Neural cell (in vitro differentiated cells): ENCODE measurements at regions not wholly inside any gene's neighbourhood (a gene's known extent, or its start where the extent isn't known, plus 50 kb on each side); places are given as distances from the start of the nearest gene placed in this dataset.

ENCODE experiments used
- H2AFZ ChIP-seq: fragments of 200-600, 300-800 bp; sonication (generic), shearing (Covaris generic); 2 replicates; pipeline ENCODE4 v1.6.0; 2014; ENCODE audit warnings: low read depth, mild to moderate bottlenecking, antibody characterized with exemption, low read length, moderate library complexity
- H3F3A ChIP-seq: fragments of 200-600 bp; shearing (Covaris generic); 2 replicates; pipeline ENCODE4 v1.6.1; 2016; ENCODE audit warnings: mild to moderate bottlenecking, moderate library complexity, mixed read lengths, antibody characterized with exemption, low read length; ENCODE audit not compliant: insufficient read depth, poor library complexity, severe bottlenecking
- H3K27ac ChIP-seq: fragments of 200-600, 300-800 bp; sonication (generic), shearing (Covaris generic); 2 replicates; pipeline ENCODE4 v1.5.1; 2014; ENCODE audit warnings: mild to moderate bottlenecking, low read length, moderate library complexity
- H3K27me3 ChIP-seq: fragments of 300-800, 200-600 bp; sonication (generic), shearing (Covaris generic); 2 replicates; pipeline ENCODE4 v1.6.0; 2014; ENCODE audit warnings: mild to moderate bottlenecking, low read depth, low read length, moderate library complexity; ENCODE audit not compliant: insufficient read depth
- H3K36me3 ChIP-seq: fragments of 300-800, 200-600 bp; sonication (generic), shearing (Covaris generic); 2 replicates; pipeline ENCODE4 v1.5.1; 2014; ENCODE audit warnings: mild to moderate bottlenecking, antibody characterized with exemption, low read length, moderate library complexity; ENCODE audit not compliant: insufficient read depth
- H3K4me2 ChIP-seq: fragments of 300-800, 200-600 bp; sonication (generic), shearing (Covaris generic); 2 replicates; pipeline ENCODE4 v1.6.0; 2014; ENCODE audit warnings: mild to moderate bottlenecking, low read length
- H3K4me3 ChIP-seq: fragments of 300-800, 200-600 bp; sonication (generic), shearing (Covaris generic); 2 replicates; pipeline ENCODE4 v1.5.1; 2014; ENCODE audit warnings: mild to moderate bottlenecking, low read length, moderate library complexity
- H3K79me2 ChIP-seq: fragments of 200-600 bp; shearing (Covaris generic); replicated peaks from 2 replicates; pipeline ENCODE4 v1.6.0; 2014; ENCODE audit warnings: mild to moderate bottlenecking, low read length, moderate library complexity; ENCODE audit not compliant: insufficient read depth
- H3K9ac ChIP-seq: fragments of 300-800, 200-600 bp; sonication (generic), shearing (Covaris generic); 2 replicates; pipeline ENCODE4 v1.6.1; 2016; ENCODE audit warnings: mild to moderate bottlenecking, low read length, mixed read lengths
- H3K9me2 ChIP-seq: fragments of 200-600 bp; shearing (Covaris generic); 2 replicates; pipeline ENCODE4 v1.6.1; 2016; ENCODE audit warnings: mild to moderate bottlenecking, low read length, mixed read lengths; ENCODE audit not compliant: insufficient read depth
- H3K9me3 ChIP-seq: fragments of 200-600, 300-800 bp; sonication (generic), shearing (Covaris generic); 2 replicates; pipeline ENCODE4 v1.6.1; 2016; ENCODE audit warnings: mild to moderate bottlenecking, mixed run types, low read length, moderate library complexity, mixed read lengths
- H4K20me1 ChIP-seq: fragments of 200-600 bp; shearing (Covaris generic); 2 replicates; pipeline ENCODE4 v1.6.1; 2016; ENCODE audit warnings: mild to moderate bottlenecking, mixed run types; ENCODE audit not compliant: insufficient read depth
- EP300 ChIP-seq: fragments of 450-650 bp; conservative IDR thresholded peaks from 2 replicates; pipeline ENCODE4 v1.6.1; 2014; ENCODE audit warnings: antibody characterized with exemption, mild to moderate bottlenecking, moderate library complexity; ENCODE audit not compliant: poor library complexity, severe bottlenecking
- EZH2 ChIP-seq: fragments of 200-600, 300-800 bp; shearing (Covaris generic), sonication (generic); IDR thresholded peaks from 2 replicates; pipeline ENCODE4 v1.6.1; 2014; ENCODE audit warnings: antibody characterized with exemption, low read length, borderline replicate concordance, mild to moderate bottlenecking; ENCODE audit not compliant: insufficient read depth, poor library complexity, severe bottlenecking
- MXI1 ChIP-seq: fragments of 450-650 bp; conservative IDR thresholded peaks from 2 replicates; pipeline ENCODE4 v1.6.1; 2014; ENCODE audit warnings: antibody characterized with exemption, mild to moderate bottlenecking; ENCODE audit not compliant: poor library complexity, severe bottlenecking
- POLR2AphosphoS5 ChIP-seq: IDR thresholded peaks from 2 replicates; pipeline ENCODE4 v1.6.1; 2012
- RAD21 ChIP-seq: fragments of 450-650 bp; conservative IDR thresholded peaks from 2 replicates; pipeline ENCODE4 v1.6.1; 2014; ENCODE audit warnings: antibody characterized with exemption, mild to moderate bottlenecking, moderate library complexity
- SMC3 ChIP-seq: fragments of 450-650 bp; conservative IDR thresholded peaks from 2 replicates; pipeline ENCODE4 v1.6.1; 2014; ENCODE audit warnings: antibody characterized with exemption, mild to moderate bottlenecking, moderate library complexity; ENCODE audit not compliant: poor library complexity
- TAF1 ChIP-seq: IDR thresholded peaks from 2 replicates; pipeline ENCODE4 v1.6.1; 2012; ENCODE audit warnings: low read depth
- TF ChIP-seq, protein P1 (sequence below): fragments of 450-650 bp; IDR thresholded peaks from 2 replicates; pipeline ENCODE4 v1.5.1; 2014; ENCODE audit warnings: antibody characterized with exemption, mild to moderate bottlenecking, moderate library complexity; ENCODE audit not compliant: poor library complexity, severe bottlenecking
- TF ChIP-seq, protein P2 (sequence below): IDR thresholded peaks from 2 replicates; pipeline ENCODE4 v1.6.1; 2012; ENCODE audit warnings: borderline replicate concordance

DNA sequence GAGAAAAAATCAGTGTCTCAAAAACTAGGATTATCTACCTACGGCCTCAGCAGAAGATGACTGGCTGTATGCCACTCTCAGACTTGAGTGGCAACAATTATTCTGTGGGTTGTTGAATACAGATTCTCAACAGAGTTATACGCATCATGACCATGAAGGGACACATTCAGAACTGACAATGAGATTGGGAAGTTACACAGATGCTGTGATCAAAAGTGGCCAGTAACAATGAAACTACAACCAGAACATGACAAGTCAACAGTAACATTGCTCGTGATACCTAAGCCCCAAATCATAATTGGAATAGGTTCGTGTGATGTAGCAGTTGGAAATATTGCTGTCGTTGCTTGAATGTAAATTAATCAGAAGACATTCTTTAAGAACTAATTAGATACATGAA lies 957.5 kb upstream of the CDH9 start:
- Histone ChIP-seq H3K9me2 (no peaks in the 10 kb centered on the region), H3K27me3 (no peaks in the 10 kb centered on the region), H4K20me1 (no peaks in the 10 kb centered on the region), H3K4me2 (no peak overlapping the region), H3F3A (no peaks in the 10 kb centered on the region), H3K4me3 (no peak overlapping the region), H2AFZ (no peak overlapping the region), H3K9ac (no peak overlapping the region), H3K36me3 (no peaks in the 10 kb centered on the region), H3K9me3 (no peaks in the 10 kb centered on the region), H3K79me2 (no peaks in the 10 kb centered on the region), H3K27ac (no peak overlapping the region)
- TF ChIP-seq RAD21 (no peak), MXI1 (no peak), EP300 (no peak)
- TF ChIP-seq, protein P1, sequence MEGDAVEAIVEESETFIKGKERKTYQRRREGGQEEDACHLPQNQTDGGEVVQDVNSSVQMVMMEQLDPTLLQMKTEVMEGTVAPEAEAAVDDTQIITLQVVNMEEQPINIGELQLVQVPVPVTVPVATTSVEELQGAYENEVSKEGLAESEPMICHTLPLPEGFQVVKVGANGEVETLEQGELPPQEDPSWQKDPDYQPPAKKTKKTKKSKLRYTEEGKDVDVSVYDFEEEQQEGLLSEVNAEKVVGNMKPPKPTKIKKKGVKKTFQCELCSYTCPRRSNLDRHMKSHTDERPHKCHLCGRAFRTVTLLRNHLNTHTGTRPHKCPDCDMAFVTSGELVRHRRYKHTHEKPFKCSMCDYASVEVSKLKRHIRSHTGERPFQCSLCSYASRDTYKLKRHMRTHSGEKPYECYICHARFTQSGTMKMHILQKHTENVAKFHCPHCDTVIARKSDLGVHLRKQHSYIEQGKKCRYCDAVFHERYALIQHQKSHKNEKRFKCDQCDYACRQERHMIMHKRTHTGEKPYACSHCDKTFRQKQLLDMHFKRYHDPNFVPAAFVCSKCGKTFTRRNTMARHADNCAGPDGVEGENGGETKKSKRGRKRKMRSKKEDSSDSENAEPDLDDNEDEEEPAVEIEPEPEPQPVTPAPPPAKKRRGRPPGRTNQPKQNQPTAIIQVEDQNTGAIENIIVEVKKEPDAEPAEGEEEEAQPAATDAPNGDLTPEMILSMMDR = no peak

DNA sequence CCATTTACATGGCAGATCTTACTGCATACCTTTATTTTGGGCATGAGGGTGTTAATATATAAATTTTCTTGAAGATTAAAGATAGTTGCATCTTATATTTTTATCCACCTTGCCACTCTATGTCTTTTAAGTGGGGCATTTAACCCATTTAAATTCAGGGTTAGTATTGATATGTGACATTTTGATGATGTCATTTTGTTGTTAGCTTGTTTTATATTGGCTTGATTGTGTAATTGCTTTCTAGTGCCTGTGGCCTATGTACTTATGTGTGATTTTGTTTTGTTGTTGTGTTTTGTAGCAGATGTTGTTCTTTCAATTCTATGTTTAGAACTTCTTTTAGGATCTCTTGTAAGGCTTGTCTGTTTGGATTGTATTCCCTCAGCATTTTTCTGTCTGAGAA lies 939.9 kb upstream of the CDH9 start:
- TF ChIP-seq MXI1 = no peak
- no peak for TF ChIP-seq RAD21
- no peak for TF ChIP-seq EP300
- no peak for TF ChIP-seq EZH2
- TF ChIP-seq TAF1 = no peak
- no peak for TF ChIP-seq SMC3
- TF ChIP-seq POLR2AphosphoS5 = no peak
- TF ChIP-seq, protein P2, sequence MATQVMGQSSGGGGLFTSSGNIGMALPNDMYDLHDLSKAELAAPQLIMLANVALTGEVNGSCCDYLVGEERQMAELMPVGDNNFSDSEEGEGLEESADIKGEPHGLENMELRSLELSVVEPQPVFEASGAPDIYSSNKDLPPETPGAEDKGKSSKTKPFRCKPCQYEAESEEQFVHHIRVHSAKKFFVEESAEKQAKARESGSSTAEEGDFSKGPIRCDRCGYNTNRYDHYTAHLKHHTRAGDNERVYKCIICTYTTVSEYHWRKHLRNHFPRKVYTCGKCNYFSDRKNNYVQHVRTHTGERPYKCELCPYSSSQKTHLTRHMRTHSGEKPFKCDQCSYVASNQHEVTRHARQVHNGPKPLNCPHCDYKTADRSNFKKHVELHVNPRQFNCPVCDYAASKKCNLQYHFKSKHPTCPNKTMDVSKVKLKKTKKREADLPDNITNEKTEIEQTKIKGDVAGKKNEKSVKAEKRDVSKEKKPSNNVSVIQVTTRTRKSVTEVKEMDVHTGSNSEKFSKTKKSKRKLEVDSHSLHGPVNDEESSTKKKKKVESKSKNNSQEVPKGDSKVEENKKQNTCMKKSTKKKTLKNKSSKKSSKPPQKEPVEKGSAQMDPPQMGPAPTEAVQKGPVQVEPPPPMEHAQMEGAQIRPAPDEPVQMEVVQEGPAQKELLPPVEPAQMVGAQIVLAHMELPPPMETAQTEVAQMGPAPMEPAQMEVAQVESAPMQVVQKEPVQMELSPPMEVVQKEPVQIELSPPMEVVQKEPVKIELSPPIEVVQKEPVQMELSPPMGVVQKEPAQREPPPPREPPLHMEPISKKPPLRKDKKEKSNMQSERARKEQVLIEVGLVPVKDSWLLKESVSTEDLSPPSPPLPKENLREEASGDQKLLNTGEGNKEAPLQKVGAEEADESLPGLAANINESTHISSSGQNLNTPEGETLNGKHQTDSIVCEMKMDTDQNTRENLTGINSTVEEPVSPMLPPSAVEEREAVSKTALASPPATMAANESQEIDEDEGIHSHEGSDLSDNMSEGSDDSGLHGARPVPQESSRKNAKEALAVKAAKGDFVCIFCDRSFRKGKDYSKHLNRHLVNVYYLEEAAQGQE = no peak
- TF ChIP-seq, protein P1 = no peak
- no peaks in the 10 kb centered on the region for H3K36me3 ChIP-seq
- H3F3A ChIP-seq = no peaks in the 10 kb centered on the region
- H3K27ac ChIP-seq = no peak overlapping the region
- no peak overlapping the region for H3K9ac ChIP-seq
- H4K20me1 ChIP-seq = no peaks in the 10 kb centered on the region
- no peaks in the 10 kb centered on the region for H3K79me2 ChIP-seq
- H3K4me2 ChIP-seq = no peak overlapping the region
- no peak overlapping the region for H2AFZ ChIP-seq
- H3K4me3 ChIP-seq = no peak overlapping the region
- no peaks in the 10 kb centered on the region for H3K9me2 ChIP-seq
- H3K9me3 ChIP-seq = peaks cover 9% of the 10 kb centered on the region
- H3K27me3 ChIP-seq = no peaks in the 10 kb centered on the region
